Left kidney (tissue), 1 donor: ENCODE measurements at regions not wholly inside any gene's neighbourhood (a gene's known extent, or its start where the extent isn't known, plus 50 kb on each side); places are given as distances from the start of the nearest gene placed in this dataset.
"Not testable (repeated sequence)": the region's sequence is repeated elsewhere in the genome, so short reads cannot be mapped to it uniquely, and the experiment has no call there.

Experiments
- DNase-seq: peaks from one replicate; pipeline ENCODE4 v3.0.0-alpha.2; 2013

DNA sequence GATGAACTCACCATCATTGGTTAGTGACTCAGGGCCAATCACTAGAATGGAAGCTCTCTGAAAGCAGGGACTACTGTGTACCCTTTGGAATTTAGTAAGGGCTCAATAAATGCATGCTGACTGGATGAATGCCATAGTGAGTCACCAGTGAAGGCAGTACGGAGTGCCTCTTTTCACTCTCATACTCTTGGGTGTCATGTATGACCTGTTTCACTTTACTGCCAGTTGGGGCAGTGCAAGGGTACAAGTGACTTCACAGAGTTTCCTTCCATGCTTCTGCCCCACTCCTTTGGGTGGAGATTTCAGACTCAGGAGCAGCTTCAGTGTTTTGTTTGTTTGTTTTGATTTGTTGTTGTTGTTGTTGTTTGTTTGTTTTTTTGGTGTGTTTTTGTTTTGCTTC is 57.7 kb downstream of the SOX3 start:
- no peak for DNase-seq

GRCh38 chrX:140440876-140441275 is 64.0 kb downstream of the SOX3 start:
- DNase-seq = peak; percentile 12

DNA sequence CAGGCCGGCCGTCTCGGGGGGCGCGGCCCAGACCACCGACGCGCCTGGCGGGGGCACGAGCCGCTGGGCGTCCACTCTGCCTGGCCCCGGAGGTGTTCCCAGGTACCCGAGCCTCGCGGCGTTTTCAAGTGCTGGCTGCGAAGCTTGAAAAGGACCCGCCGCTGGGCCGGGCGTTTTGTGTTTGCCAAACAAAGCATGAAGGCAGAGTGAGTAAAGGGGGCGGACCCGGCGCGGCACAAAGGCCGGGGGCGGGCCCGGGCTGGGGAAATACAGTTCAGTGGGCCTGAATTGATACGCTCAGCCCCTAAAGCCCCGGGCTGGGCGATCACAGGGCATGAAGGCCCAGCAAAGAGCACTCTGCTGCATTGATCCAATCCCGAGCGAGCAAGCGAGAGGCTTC is 65.4 kb downstream of the SOX3 start:
- peak; percentile 30 for DNase-seq

- DNase-seq = no peak
Measured at GRCh38 chrX:140434347-140434746, 70.5 kb downstream of the SOX3 start.

DNA sequence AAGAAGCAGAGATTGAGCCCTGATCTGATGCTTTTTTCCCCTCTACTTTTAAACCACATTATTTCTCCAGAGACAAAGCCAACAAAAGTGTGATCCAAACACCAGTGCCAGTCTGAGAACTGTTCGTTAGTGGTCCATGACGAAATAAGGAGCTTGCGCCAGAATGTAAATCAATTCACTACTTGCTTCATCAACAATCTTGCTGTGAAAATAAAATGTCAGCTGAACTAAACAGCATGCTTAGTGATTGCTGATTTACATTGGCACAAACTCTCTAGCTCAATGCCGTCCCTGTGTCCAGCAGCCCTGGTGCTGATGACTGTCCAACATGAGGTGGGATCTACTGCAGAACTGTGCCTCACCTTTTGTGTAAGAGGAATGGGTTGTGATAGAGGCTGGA is 71.3 kb downstream of the SOX3 start:
- DNase-seq = no peak

- DNase-seq = no peak
Measured at GRCh38 chrX:140432346-140433175, 72.3 kb downstream of the SOX3 start.

DNA sequence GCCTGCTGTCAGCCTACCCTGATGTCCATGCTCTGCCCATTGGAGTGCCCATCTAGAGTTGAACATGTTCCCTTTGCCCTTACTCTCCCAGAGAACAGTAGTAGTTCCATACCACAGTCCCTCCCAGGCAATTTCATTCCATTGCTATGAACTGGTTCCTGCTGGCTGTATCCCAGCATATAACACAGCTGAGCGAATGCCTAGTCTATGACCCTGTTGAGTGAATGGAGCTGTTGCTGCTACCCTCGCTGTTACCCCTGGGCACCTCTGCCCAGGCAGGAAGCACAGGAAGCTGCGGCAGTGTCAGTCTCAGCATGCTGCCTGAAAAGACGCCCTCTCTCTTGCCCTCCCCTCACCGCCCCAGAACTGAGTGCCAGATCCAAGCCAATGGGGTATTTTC is 73.3 kb downstream of the SOX3 start:
- no peak for DNase-seq

DNA sequence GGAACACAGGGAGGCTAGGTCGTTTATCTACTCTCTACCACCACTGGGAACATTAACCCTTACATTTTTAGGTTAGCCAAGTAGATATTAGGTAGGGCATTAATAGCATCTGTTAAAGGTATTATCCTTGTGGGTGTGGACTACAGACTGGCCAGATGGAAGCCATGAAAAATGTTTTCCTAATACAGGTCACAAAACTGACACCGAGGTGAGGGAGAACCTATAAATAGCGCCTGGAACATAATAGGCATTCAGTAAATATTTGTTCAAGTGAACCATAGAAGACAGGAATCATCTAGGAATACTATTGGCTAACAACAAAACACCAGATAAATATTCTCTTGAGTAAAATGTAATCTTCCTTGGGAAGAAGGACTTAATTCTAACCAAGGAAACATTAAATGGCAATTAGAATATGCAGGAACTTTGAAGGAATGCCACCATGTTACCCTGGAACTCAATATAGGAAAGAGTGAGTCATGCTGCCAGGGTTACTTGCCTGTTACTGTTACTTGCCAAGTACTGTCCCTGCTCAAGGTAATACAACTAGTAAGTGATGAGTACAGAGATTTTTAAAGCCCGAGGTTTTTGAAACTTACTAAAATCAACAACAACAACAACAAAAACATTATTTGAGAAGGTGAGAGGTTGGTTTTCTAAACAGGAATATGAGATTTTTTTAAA is 79.0 kb downstream of the SOX3 start:
- DNase-seq = no peak

- no peak for DNase-seq
Measured at GRCh38 chrX:140422501-140422900, 82.4 kb downstream of the SOX3 start.

GRCh38 chrX:140402131-140402530 is 102.7 kb downstream of the SOX3 start:
- not testable (repeated sequence) for DNase-seq

GRCh38 chrX:140396326-140396725 is 108.5 kb downstream of the SOX3 start:
- not testable (repeated sequence) for DNase-seq

DNA sequence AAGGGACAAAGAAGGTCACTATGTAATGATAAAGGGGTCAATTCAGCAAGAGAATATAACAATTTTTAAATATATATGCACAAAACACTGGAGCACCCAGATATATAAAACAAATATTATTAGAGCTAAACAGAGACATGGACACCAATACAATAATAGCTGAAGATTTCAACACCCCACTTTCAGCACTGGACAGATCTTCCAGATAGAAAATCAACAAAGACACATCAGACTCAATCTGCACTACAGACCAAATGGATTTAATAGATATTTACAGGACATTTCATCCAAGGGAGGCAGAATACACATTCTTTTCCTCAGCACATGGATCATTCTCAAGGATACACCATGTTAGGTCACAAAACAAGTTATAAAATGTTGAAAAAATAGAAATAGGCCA is 111.4 kb downstream of the SOX3 start:
- no peak for DNase-seq

DNA sequence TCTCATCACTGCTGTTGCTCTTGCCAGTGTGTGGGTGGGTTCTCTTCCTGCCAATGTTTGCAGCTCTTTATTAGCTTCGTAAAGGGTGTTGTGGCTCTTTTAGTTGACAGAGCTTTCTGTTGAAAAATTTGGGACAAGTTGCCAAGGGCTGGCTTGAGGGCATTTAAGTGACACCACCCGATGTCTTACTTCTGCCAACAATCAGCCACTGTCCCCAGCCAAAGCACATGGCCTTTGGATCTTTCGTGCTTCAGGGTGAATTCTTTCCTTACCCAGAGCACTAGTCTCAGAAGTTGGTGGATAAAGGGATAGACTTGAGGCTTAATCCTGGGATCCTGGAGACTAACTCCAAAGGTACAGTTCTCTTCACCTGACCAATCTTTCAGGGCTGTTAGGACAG is 113.6 kb downstream of the SOX3 start:
- DNase-seq = no peak

GRCh38 chrX:140389331-140389730 is 115.5 kb downstream of the SOX3 start:
- DNase-seq = no peak

- DNase-seq = no peak
Measured at GRCh38 chrX:140362861-140363260, 142.0 kb downstream of the SOX3 start.

- no peak for DNase-seq
Measured at GRCh38 chrX:140360924-140361323, 143.9 kb downstream of the SOX3 start.

- no peak for DNase-seq
Measured at GRCh38 chrX:140360284-140360683, 144.6 kb downstream of the SOX3 start.

DNA sequence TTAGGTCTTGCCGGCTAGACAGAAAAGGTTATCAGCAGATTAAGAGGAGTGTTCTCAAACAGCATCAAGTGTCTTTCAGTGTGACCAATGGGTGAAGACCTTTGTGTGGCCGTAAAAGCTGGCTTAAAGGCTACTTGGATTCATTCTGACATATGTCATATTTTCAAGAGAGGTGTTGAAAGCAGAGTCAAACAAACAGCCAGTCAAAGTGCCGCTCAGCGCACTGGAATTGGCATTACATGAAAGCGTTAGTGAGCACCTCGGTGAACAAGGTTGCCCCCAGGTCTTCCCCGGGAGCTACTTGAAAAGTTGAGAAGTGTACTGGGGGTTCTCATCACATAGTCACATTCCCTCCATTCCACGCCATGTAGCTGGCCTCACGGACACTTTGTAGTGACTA is 148.9 kb downstream of the SOX3 start:
- DNase-seq = no peak

- no peak for DNase-seq
Measured at GRCh38 chrX:140355429-140355828, 149.4 kb downstream of the SOX3 start.

DNA sequence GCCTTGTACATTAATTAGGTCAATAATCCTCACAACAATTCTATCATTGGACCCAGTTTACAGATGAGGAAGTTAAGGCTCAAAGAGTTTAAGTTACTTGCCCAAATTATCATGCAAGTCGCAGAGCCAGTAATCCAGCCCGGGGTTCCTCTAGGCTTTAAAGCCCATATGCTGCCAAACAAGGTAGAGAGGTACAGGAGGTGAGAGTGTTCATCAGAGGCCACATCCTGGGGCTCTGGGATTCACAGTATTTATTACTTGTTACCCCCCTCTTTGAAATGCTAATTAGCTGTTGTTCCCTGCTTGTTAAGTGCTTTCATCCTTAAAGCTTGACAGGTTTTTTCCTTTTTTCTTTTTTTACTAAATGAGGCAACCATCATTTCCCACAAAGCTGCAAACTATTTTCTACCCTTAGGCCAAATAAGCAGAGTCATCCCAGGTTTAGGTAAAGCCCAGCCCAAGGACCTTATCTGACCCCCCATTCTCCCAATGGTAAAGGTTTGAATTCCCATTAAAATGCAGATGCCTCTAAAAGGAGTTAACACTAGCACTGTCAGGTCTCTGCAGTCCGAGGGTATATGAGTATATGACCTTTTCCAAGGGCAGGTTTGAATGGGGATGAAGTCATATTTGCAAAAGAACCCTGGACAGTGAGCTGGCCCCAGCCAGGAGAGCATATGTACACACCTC is 150.3 kb downstream of the SOX3 start:
- DNase-seq = no peak

- DNase-seq = no peak
Measured at GRCh38 chrX:140346729-140347128, 158.1 kb downstream of the SOX3 start.

- DNase-seq = no peak
Measured at GRCh38 chrX:140343226-140343868, 161.5 kb downstream of the SOX3 start.

- DNase-seq = no peak
Measured at GRCh38 chrX:140342410-140342809, 162.5 kb downstream of the SOX3 start.
